Endothelial cell of umbilical vein (primary cell): ENCODE measurements at regions not wholly inside any gene's neighbourhood (a gene's known extent, or its start where the extent isn't known, plus 50 kb on each side); places are given as distances from the start of the nearest gene placed in this dataset.

Experiments
- BruUV-seq: library from RNA; stranded (reverse); fragments of 400-500 nt; replicated peaks from 2 replicates; lab custom pipeline; 2021; lab: Mats Ljungman, UMichigan
- CTCF ChIA-PET: fragments of 300-600, 350-600 bp; sonication (Branson Sonifier 250); formaldehyde crosslinking; loops from one replicate; lab custom pipeline; 2021; ENCODE audit warnings: antibody characterized with exemption, inconsistent platforms; lab: Charles Lee
- POLR2A ChIA-PET: fragments of 300-600, 350-600 bp; sonication (Branson Sonifier 250); formaldehyde crosslinking; loops from one replicate; lab custom pipeline; 2021; ENCODE audit warnings: antibody characterized with exemption, inconsistent platforms; lab: Charles Lee
- DNase-seq: peaks from one replicate; pipeline ENCODE4 v3.0.0-alpha.2; 2011; ENCODE audit warnings: low read depth, low spot score
- FAIRE-seq: peaks from 2 replicates; lab custom pipeline; 2011; peaks lifted over from hg19 to GRCh38; lab: Jason Lieb, UNC
- H2AFZ ChIP-seq: 2 replicates; pipeline ENCODE4 v1.6.0; 2012; ENCODE audit warnings: low read depth, low read length, control low read depth, inconsistent platforms
- H3K27ac ChIP-seq: 2 replicates; pipeline ENCODE4 v1.5.1; 2011; ENCODE audit warnings: low read depth, mild to moderate bottlenecking, control low read depth, low read length, moderate library complexity; ENCODE audit not compliant: insufficient read depth
- H3K27me3 ChIP-seq, 2 experiments: 2 replicates each; pipeline versions ENCODE4 v1.6.0 to v1.6.1; 2011; ENCODE audit warnings: low read length in 2 of 2, mixed read lengths in 1 of 2; ENCODE audit not compliant: control insufficient read depth in 2 of 2, insufficient read depth in 2 of 2
- H3K36me3 ChIP-seq, 2 experiments: 2 replicates in 1 of 2; 3 replicates in 1 of 2; pipeline ENCODE4 v1.5.1; 2011; ENCODE audit warnings: low read length in 2 of 2, mild to moderate bottlenecking in 1 of 2, moderate library complexity in 1 of 2; ENCODE audit not compliant: control insufficient read depth in 2 of 2, insufficient read depth in 2 of 2; ENCODE audit errors: extremely low read depth in 1 of 2
- H3K4me1 ChIP-seq: 3 replicates; pipeline ENCODE4 v1.5.1; 2011; ENCODE audit warnings: mild to moderate bottlenecking, low read length; ENCODE audit not compliant: control insufficient read depth, insufficient read depth; ENCODE audit errors: extremely low read depth
- H3K4me2 ChIP-seq: 2 replicates; pipeline ENCODE4 v1.6.1; 2011; ENCODE audit warnings: low read length, control low read depth, mixed read lengths; ENCODE audit not compliant: insufficient read depth
- H3K4me3 ChIP-seq, 3 experiments: fragments of 200-600 bp in 1 of 3; sonication (generic), shearing (Covaris generic) in 1 of 3; replicated peaks in 1 of 3; 2 replicates each; pipeline ENCODE4 v1.5.1; 2011 to 2016; ENCODE audit warnings: control low read depth in 3 of 3, low read length in 3 of 3, mild to moderate bottlenecking in 2 of 3, inconsistent platforms in 1 of 3, low read depth in 1 of 3, moderate library complexity in 1 of 3; ENCODE audit not compliant: insufficient read depth in 1 of 3
- H3K79me2 ChIP-seq: 2 replicates; pipeline ENCODE4 v1.6.0; 2012; ENCODE audit warnings: low read length, inconsistent platforms; ENCODE audit not compliant: control insufficient read depth, insufficient read depth
- H3K9ac ChIP-seq: replicated peaks from 2 replicates; pipeline ENCODE3; 2011; ENCODE audit warnings: low read length, control low read depth; ENCODE audit not compliant: insufficient read depth; ENCODE audit errors: extremely low read depth
- H3K9me1 ChIP-seq: replicated peaks from 3 replicates; pipeline ENCODE4 v1.6.0; 2011; ENCODE audit warnings: mild to moderate bottlenecking, low read length; ENCODE audit not compliant: control insufficient read depth, insufficient read depth; ENCODE audit errors: extremely low read depth
- H3K9me3 ChIP-seq: replicated peaks from 2 replicates; pipeline ENCODE4 v1.5.1; 2012; ENCODE audit warnings: low read length, inconsistent platforms; ENCODE audit not compliant: control insufficient read depth, insufficient read depth
- H4K20me1 ChIP-seq: replicated peaks from 2 replicates; pipeline ENCODE3; 2011; ENCODE audit warnings: mild to moderate bottlenecking, low read length; ENCODE audit not compliant: control insufficient read depth, insufficient read depth; ENCODE audit errors: extremely low read depth
- FOS ChIP-seq: IDR thresholded peaks from 2 replicates; pipeline ENCODE4 v1.6.1; 2011; ENCODE audit warnings: mild to moderate bottlenecking, low read length, moderate library complexity, borderline replicate concordance; ENCODE audit not compliant: insufficient read depth
- GATA2 ChIP-seq: IDR thresholded peaks from 2 replicates; pipeline ENCODE4 v1.7.0; 2011; ENCODE audit warnings: low read depth, mild to moderate bottlenecking, moderate library complexity, mixed read lengths, low read length; ENCODE audit not compliant: insufficient read length, insufficient read depth
- JUN ChIP-seq: IDR thresholded peaks from 2 replicates; pipeline ENCODE4 v1.6.1; 2011; ENCODE audit warnings: borderline replicate concordance, low read depth; ENCODE audit not compliant: insufficient read length, insufficient read depth
- MYC ChIP-seq: IDR thresholded peaks from one replicate; pipeline ENCODE4 v1.6.1; 2011; ENCODE audit warnings: mild to moderate bottlenecking, low read depth, low read length
- POLR2A ChIP-seq: IDR thresholded peaks from 2 replicates; pipeline ENCODE4 v1.6.1; 2012; ENCODE audit warnings: low read depth, mild to moderate bottlenecking, control low read depth, low read length
- POLR2AphosphoS5 ChIP-seq: IDR thresholded peaks from 2 replicates; pipeline ENCODE4 v1.6.1; 2012; ENCODE audit warnings: low read depth, mild to moderate bottlenecking, control low read depth, low read length, moderate library complexity; ENCODE audit not compliant: insufficient read depth
- dilution Hi-C: fragments of 300-500 bp; cut with MboI; formaldehyde crosslinking; loops from one replicate; pipeline ENCODE4 v1.15.0; 2019; ENCODE audit warnings: low sequenced_read_pairs; ENCODE audit not compliant: extremely low pct_ligation_motif_present
- intact Hi-C: fragments of 100-400 bp; cut with micrococcal nuclease; formaldehyde crosslinking; loops from one replicate; pipeline ENCODE4 v1.10.0; 2022
- TF ChIP-seq, protein P1 (sequence below): IDR thresholded peaks from 2 replicates; pipeline ENCODE4 v1.6.1; 2011; ENCODE audit not compliant: insufficient read depth, insufficient read length
- TF ChIP-seq, protein P2 (sequence below), 2 donors: IDR thresholded peaks; 1 replicate in 1 of 2; 2 replicates in 1 of 2; pipeline ENCODE4 v1.5.1; 2011; ENCODE audit warnings: low read length in 2 of 2, mild to moderate bottlenecking in 2 of 2, moderate library complexity in 2 of 2, control low read depth in 1 of 2, inconsistent platforms in 1 of 2, low read depth in 1 of 2; ENCODE audit not compliant: insufficient read depth in 1 of 2; ENCODE audit errors: extremely low read depth in 1 of 2

DNA sequence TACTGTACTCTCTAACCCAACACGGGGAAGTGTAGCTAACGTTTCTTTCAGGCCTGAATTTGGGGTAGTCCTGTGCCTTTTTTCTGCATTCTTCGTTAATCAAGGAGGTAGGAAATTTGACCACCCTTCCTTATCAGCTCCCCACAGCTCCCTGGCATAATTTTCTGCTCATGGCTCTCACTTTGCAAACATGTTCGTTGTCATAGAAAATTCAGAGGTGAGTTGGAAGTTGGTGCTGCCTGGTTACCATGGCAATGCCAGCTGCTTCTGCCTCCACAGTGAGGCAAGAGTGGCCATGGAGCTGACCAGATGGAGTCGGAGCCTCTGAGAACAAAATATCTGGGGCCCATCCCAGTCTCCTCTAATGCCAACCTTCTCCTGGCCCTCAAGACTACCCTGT is 116.6 kb upstream of the BOD1 start:
- Histone ChIP-seq H3K79me2 (no peaks in the 10 kb centered on the region), H3K36me3 (no peaks in the 10 kb centered on the region), H2AFZ (no peak overlapping the region), H3K4me1 (no peaks in the 10 kb centered on the region), H4K20me1 (no peaks in the 10 kb centered on the region), H3K9ac (no peak overlapping the region), H3K9me1 (no peaks in the 10 kb centered on the region), H3K27ac (no peak overlapping the region), H3K9me3 (no peaks in the 10 kb centered on the region), H3K4me3 (no peak overlapping the region), H3K27me3 (no peaks in the 10 kb centered on the region), H3K4me2 (no peak overlapping the region)
- no peak for TF ChIP-seq GATA2
- no peak for TF ChIP-seq FOS
- TF ChIP-seq, protein P1, sequence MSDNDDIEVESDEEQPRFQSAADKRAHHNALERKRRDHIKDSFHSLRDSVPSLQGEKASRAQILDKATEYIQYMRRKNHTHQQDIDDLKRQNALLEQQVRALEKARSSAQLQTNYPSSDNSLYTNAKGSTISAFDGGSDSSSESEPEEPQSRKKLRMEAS, result no peak
- no peak for TF ChIP-seq JUN
- no peak for TF ChIP-seq POLR2AphosphoS5
- TF ChIP-seq, protein P2, sequence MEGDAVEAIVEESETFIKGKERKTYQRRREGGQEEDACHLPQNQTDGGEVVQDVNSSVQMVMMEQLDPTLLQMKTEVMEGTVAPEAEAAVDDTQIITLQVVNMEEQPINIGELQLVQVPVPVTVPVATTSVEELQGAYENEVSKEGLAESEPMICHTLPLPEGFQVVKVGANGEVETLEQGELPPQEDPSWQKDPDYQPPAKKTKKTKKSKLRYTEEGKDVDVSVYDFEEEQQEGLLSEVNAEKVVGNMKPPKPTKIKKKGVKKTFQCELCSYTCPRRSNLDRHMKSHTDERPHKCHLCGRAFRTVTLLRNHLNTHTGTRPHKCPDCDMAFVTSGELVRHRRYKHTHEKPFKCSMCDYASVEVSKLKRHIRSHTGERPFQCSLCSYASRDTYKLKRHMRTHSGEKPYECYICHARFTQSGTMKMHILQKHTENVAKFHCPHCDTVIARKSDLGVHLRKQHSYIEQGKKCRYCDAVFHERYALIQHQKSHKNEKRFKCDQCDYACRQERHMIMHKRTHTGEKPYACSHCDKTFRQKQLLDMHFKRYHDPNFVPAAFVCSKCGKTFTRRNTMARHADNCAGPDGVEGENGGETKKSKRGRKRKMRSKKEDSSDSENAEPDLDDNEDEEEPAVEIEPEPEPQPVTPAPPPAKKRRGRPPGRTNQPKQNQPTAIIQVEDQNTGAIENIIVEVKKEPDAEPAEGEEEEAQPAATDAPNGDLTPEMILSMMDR (IDR thresholded peaks at IDR 0.05; ENCODE audit: extremely low read depth in 1 of 2, insufficient read depth in 1 of 2, low read depth in 1 of 2, low read length in 2 of 2), result no peak
- TF ChIP-seq MYC, result no peak
- TF ChIP-seq POLR2A, result no peak
- intact Hi-C loops, result no loop called here
- no peak for FAIRE-seq
- ChIA-PET POLR2A (no interaction called here), CTCF (interaction anchor here (1.3 kb wide), 1 partner anchor 27 kb away, joined by 4 read pairs; no protein-coding TSS in a partner anchor)
- no TSS peak for BruUV-seq
- dilution Hi-C loops, result no loop called here
- no peak for DNase-seq
